ENCODE measurements at regions not wholly inside any gene's neighbourhood (a gene's known extent, or its start where the extent isn't known, plus 50 kb on each side); places are given as distances from the start of the nearest gene placed in this dataset.

GRCh38 chr16:48918520-48919258 lies 308.7 kb upstream of the N4BP1 start:
- TF ChIP-seq RAD21 (IDR thresholded peaks at IDR 0.05; ENCODE audit: low read depth) (no peak), POLR2A (IDR thresholded peaks at IDR 0.05; ENCODE audit: borderline replicate concordance, extremely low read depth, insufficient read depth, insufficient read length) (no peak), REST (IDR thresholded peaks at IDR 0.05; ENCODE audit: low read depth) (no peak), ATF3 (IDR thresholded peaks at IDR 0.05) (no peak), CTCF (IDR thresholded peaks at IDR 0.05 in 2 of 3, conservative IDR thresholded peaks at IDR 0.05 in 1 of 3; ENCODE audit: borderline replicate concordance in 1 of 3, insufficient read depth in 1 of 3, low read depth in 2 of 3, low read length in 2 of 3) (no peak), SP1 (IDR thresholded peaks at IDR 0.05; ENCODE audit: low read depth) (no peak; the same call in 1 of the 2 replicates), YY1 (IDR thresholded peaks at IDR 0.05; ENCODE audit: extremely low read depth, insufficient replicate concordance, low read depth, low read length) (no peak), EZH2phosphoT487 (IDR thresholded peaks at IDR 0.05; ENCODE audit: borderline replicate concordance) (no peak), EGR1 (IDR thresholded peaks at IDR 0.05; ENCODE audit: low read depth) (no peak)
